Mesothelial cell of epicardium (in vitro differentiated cells): ENCODE measurements at regions not wholly inside any gene's neighbourhood (a gene's known extent, or its start where the extent isn't known, plus 50 kb on each side); places are given as distances from the start of the nearest gene placed in this dataset.

Experiments
- DNase-seq, 2 experiments: peaks; one replicate each; pipeline ENCODE4 v3.0.0; 2021; ENCODE audit warnings: low spot score in 2 of 2; ENCODE audit not compliant: unreplicated experiment in 2 of 2
- H3K27ac Mint-ChIP-seq: 2 replicates; pipeline ENCODE4 v1.8.0; 2021; ENCODE audit warnings: mixed read lengths
- H3K27me3 Mint-ChIP-seq: 2 replicates; pipeline ENCODE4 v1.8.0; 2021; ENCODE audit warnings: low read depth, mixed read lengths
- H3K36me3 Mint-ChIP-seq: 2 replicates; pipeline ENCODE4 v1.8.0; 2021; ENCODE audit warnings: mixed read lengths
- H3K4me1 Mint-ChIP-seq: 2 replicates; pipeline ENCODE4 v1.8.0; 2021; ENCODE audit warnings: mixed read lengths
- H3K4me3 Mint-ChIP-seq: 2 replicates; pipeline ENCODE4 v1.8.0; 2021; ENCODE audit warnings: mild to moderate bottlenecking, moderate library complexity, mixed read lengths
- H3K9me3 Mint-ChIP-seq: 2 replicates; pipeline ENCODE4 v1.8.0; 2021; ENCODE audit warnings: mixed read lengths
- TF ChIP-seq, protein P1 (sequence below): fragments of 200-600 bp; sonication (generic); IDR thresholded peaks from one replicate; pipeline ENCODE4 v1.5.0; 2021; ENCODE audit warnings: antibody characterized with exemption; ENCODE audit not compliant: unreplicated experiment

DNA sequence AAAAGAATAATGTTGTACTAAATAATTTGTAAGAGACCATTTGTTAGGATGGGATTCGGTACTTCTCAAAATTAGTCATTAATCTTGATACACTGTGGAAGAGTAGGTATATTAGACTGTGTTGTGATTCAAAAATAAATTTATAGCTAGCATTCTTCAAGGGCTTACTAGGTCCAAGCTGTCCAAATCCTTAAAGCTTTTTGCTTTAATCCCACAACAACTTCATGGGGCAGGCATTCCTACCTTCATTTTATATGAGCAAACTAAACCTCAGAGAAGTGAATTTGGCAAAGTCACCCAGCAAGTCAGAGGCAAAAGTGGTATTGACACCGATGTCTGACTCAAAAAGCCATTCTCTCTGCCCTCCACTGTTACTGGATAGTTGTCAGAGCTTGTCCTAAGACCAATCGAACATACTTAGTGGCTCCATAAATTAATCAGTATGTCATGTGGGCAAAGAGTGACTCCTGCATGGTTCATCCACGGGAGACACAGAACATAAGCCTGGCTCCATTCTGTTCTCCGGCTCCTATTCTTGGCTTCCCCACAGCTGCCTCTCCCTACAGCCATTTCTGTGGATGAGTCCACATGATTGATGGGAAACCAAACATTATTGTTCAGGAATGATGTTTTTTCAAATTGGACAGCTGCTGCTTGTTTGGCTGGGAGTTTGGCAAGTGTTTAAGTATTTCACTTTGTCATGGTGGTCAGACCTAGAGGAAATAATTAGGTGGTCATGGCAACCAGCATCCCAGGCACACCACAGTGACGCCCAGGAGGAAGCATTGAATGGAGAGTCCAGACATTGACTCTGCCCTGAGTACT, 133.4 kb upstream of the FGGY start:
- peaks cover 8% of the 10 kb centered on the region for H3K36me3 Mint-ChIP-seq
- H3K27ac Mint-ChIP-seq: no peak overlapping the region
- H3K27me3 Mint-ChIP-seq: no peaks in the 10 kb centered on the region
- H3K4me3 Mint-ChIP-seq: no peak overlapping the region
- peaks cover 26% of the 10 kb centered on the region for H3K9me3 Mint-ChIP-seq
- DNase-seq: no peak
- TF ChIP-seq, protein P1, sequence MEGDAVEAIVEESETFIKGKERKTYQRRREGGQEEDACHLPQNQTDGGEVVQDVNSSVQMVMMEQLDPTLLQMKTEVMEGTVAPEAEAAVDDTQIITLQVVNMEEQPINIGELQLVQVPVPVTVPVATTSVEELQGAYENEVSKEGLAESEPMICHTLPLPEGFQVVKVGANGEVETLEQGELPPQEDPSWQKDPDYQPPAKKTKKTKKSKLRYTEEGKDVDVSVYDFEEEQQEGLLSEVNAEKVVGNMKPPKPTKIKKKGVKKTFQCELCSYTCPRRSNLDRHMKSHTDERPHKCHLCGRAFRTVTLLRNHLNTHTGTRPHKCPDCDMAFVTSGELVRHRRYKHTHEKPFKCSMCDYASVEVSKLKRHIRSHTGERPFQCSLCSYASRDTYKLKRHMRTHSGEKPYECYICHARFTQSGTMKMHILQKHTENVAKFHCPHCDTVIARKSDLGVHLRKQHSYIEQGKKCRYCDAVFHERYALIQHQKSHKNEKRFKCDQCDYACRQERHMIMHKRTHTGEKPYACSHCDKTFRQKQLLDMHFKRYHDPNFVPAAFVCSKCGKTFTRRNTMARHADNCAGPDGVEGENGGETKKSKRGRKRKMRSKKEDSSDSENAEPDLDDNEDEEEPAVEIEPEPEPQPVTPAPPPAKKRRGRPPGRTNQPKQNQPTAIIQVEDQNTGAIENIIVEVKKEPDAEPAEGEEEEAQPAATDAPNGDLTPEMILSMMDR: no peak
- H3K4me1 Mint-ChIP-seq: no peaks in the 10 kb centered on the region

DNA sequence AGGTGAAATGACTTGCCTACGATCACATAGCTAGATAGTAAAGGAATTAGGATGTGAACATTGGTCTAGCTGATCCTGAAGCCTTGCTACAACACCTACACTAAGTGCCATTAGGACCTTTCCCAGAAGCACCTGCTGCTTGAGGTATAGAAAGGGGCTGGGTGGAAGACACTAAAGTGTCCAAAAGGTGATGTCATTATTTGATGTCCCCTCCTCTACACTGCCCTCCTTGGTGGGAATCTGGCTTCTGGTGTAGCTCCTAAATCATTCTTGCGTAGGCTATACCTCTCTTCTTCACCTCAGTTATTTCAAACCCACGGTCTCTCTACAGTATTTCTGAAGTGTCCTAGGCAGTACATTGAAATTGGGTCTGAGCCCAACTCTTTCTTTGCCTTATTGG, 132.5 kb upstream of the FGGY start:
- H3K4me3 Mint-ChIP-seq: no peak overlapping the region

GRCh38 chr1:59165353-59165752, 131.5 kb upstream of the FGGY start:
- H3K4me3 Mint-ChIP-seq: no peak overlapping the region
- TF ChIP-seq, protein P1: no peak
- DNase-seq: no peak
- H3K36me3 Mint-ChIP-seq: peaks cover 8% of the 10 kb centered on the region
- H3K27me3 Mint-ChIP-seq: no peaks in the 10 kb centered on the region
- peaks cover 8% of the 10 kb centered on the region for H3K4me1 Mint-ChIP-seq
- peaks cover 21% of the 10 kb centered on the region for H3K9me3 Mint-ChIP-seq
- H3K27ac Mint-ChIP-seq: no peak overlapping the region

More for the DNA sequence above, 132.5 kb upstream of the FGGY start:
- no peak for DNase-seq
- TF ChIP-seq, protein P1: no peak
- H3K27me3 Mint-ChIP-seq: no peaks in the 10 kb centered on the region
- no peaks in the 10 kb centered on the region for H3K4me1 Mint-ChIP-seq
- H3K9me3 Mint-ChIP-seq: peaks cover 21% of the 10 kb centered on the region
- H3K27ac Mint-ChIP-seq: no peak overlapping the region
- peaks cover 8% of the 10 kb centered on the region for H3K36me3 Mint-ChIP-seq

DNA sequence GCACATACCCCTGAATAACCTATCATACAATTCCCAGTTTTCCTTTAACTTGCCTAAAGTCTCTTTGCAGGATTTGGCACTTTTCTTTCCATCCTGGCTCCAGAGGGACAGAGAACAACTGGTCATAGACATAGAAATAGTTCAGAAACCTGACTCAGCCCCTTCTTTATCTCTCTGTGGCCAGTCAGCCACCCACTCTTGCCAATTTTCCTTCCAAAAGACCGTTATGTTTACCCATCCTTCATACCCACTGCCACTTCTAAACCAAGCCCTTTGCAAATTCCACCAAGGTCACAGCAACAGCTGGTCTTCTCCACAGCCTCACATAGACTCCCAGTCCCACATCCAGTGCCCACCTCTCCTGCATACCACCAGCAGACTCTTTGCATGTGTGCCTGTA, 127.2 kb upstream of the FGGY start:
- DNase-seq: no peak
- H3K4me1 Mint-ChIP-seq: peaks cover 35% of the 10 kb centered on the region
- peaks cover 21% of the 10 kb centered on the region for H3K9me3 Mint-ChIP-seq
- H3K36me3 Mint-ChIP-seq: peaks cover 8% of the 10 kb centered on the region
- H3K4me3 Mint-ChIP-seq: no peak overlapping the region
- no peaks in the 10 kb centered on the region for H3K27me3 Mint-ChIP-seq
- TF ChIP-seq, protein P1: no peak
- no peak overlapping the region for H3K27ac Mint-ChIP-seq

- Mint-ChIP-seq H3K4me1 (peaks cover 35% of the 10 kb centered on the region), H3K27ac (no peak overlapping the region)
Measured at GRCh38 chr1:59170659-59171058, 126.2 kb upstream of the FGGY start.

More at GRCh38 chr1:59170659-59171058, 126.2 kb upstream of the FGGY start:
- Mint-ChIP-seq H3K36me3 (peaks cover 8% of the 10 kb centered on the region), H3K9me3 (peaks cover 20% of the 10 kb centered on the region), H3K4me3 (no peak overlapping the region), H3K27me3 (no peaks in the 10 kb centered on the region)
- DNase-seq: no peak
- TF ChIP-seq, protein P1: no peak
